WTC11 (cell line): ENCODE measurements at regions not wholly inside any gene's neighbourhood (a gene's known extent, or its start where the extent isn't known, plus 50 kb on each side); places are given as distances from the start of the nearest gene placed in this dataset.
A peak's percentile ranks its signal among the peaks of the same experiment; 100 is the strongest.

Experiments used
- ATAC-seq: fragments of 200-7000 bp; cut with Tn5 transposase; 2 replicates; pipeline ENCODE4 v1.10.0; 2021; ENCODE audit warnings: mild to moderate bottlenecking, moderate library complexity
- CTCF ChIA-PET: fragments of 300-600 bp; sonication (Branson Sonifier 250); formaldehyde crosslinking; loops from one replicate; lab custom pipeline; 2021; ENCODE audit warnings: antibody characterized with exemption; lab: Charles Lee
- POLR2A ChIA-PET: fragments of 350-600 bp; sonication (Branson Sonifier 250); formaldehyde crosslinking; loops from one replicate; lab custom pipeline; 2021; ENCODE audit warnings: antibody characterized with exemption; lab: Charles Lee
- DNase-seq: peaks from one replicate; pipeline ENCODE4 v3.0.0; 2021; ENCODE audit warnings: low spot score
- H3K27ac Mint-ChIP-seq: 2 replicates; pipeline ENCODE4 v1.8.0; 2021; ENCODE audit warnings: mixed read lengths
- H3K27me3 Mint-ChIP-seq: 2 replicates; pipeline ENCODE4 v1.8.0; 2021; ENCODE audit warnings: low read depth, mild to moderate bottlenecking, moderate library complexity, mixed read lengths
- H3K36me3 Mint-ChIP-seq: 2 replicates; pipeline ENCODE4 v1.8.0; 2021; ENCODE audit warnings: mixed read lengths
- H3K4me1 Mint-ChIP-seq: 2 replicates; pipeline ENCODE4 v1.8.0; 2022; ENCODE audit warnings: mixed read lengths
- H3K4me3 Mint-ChIP-seq: 2 replicates; pipeline ENCODE4 v1.8.0; 2021; ENCODE audit warnings: mild to moderate bottlenecking, moderate library complexity, mixed read lengths
- H3K9me3 Mint-ChIP-seq: 2 replicates; pipeline ENCODE4 v1.8.0; 2021; ENCODE audit warnings: mixed read lengths
- AFF4 ChIP-seq: sonication (generic); formaldehyde crosslinking; IDR thresholded peaks from 2 replicates; pipeline ENCODE4 v1.8.1; 2023; ENCODE audit warnings: mild to moderate bottlenecking, missing genetic modification reagents, borderline replicate concordance
- ATF1 ChIP-seq: sonication (generic); formaldehyde crosslinking; IDR thresholded peaks from 2 replicates; pipeline ENCODE4 v1.8.1; 2023; ENCODE audit warnings: mild to moderate bottlenecking, moderate library complexity, missing genetic modification reagents
- ATF2 ChIP-seq: sonication (generic); formaldehyde crosslinking; IDR thresholded peaks from 2 replicates; pipeline ENCODE4 v1.8.1; 2022; ENCODE audit warnings: low read depth, missing genetic modification reagents, borderline replicate concordance
- ETV6 ChIP-seq: sonication (generic); formaldehyde crosslinking; IDR thresholded peaks from 2 replicates; pipeline ENCODE4 v1.8.1; 2022; ENCODE audit warnings: mild to moderate bottlenecking, missing genetic modification reagents
- FOXJ3 ChIP-seq: sonication (generic); formaldehyde crosslinking; IDR thresholded peaks from 2 replicates; pipeline ENCODE4 v1.9.0; 2021; ENCODE audit warnings: missing genetic modification reagents, mild to moderate bottlenecking, borderline replicate concordance
- GABPB1 ChIP-seq: sonication (generic); formaldehyde crosslinking; IDR thresholded peaks from 2 replicates; pipeline ENCODE4 v1.8.1; 2023; ENCODE audit warnings: mild to moderate bottlenecking, missing genetic modification reagents
- HMGA2 ChIP-seq: fragments of 250-450 bp; sonication (Bioruptor Pico); IDR thresholded peaks from 2 replicates; pipeline ENCODE4 v1.4.0; 2021; ENCODE audit warnings: mild to moderate bottlenecking, moderate library complexity
- JAZF1 ChIP-seq: fragments of 250-450 bp; sonication (Bioruptor Pico); IDR thresholded peaks from 2 replicates; pipeline ENCODE4 v1.9.0; 2021; ENCODE audit warnings: moderate library complexity, mild to moderate bottlenecking, inconsistent platforms
- NR1H2 ChIP-seq: sonication (generic); formaldehyde crosslinking; IDR thresholded peaks from 2 replicates; pipeline ENCODE4 v1.9.0; 2021; ENCODE audit warnings: mild to moderate bottlenecking, moderate library complexity, missing genetic modification reagents
- PRRX2 ChIP-seq: fragments of 250-450 bp; sonication (Bioruptor Pico); IDR thresholded peaks from 2 replicates; pipeline ENCODE4 v1.8.0; 2021; ENCODE audit warnings: mild to moderate bottlenecking
- STAT6 ChIP-seq: sonication (generic); formaldehyde crosslinking; conservative IDR thresholded peaks from 2 replicates; pipeline ENCODE4 v1.8.1; 2023; ENCODE audit warnings: mild to moderate bottlenecking, low read depth, missing genetic modification reagents, moderate library complexity
- TEAD1 ChIP-seq: sonication (generic); formaldehyde crosslinking; IDR thresholded peaks from 2 replicates; pipeline ENCODE4 v1.8.0; 2022; ENCODE audit warnings: mild to moderate bottlenecking, missing genetic modification reagents
- USF1 ChIP-seq: sonication (generic); formaldehyde crosslinking; IDR thresholded peaks from 2 replicates; pipeline ENCODE4 v1.8.0; 2022; ENCODE audit warnings: mild to moderate bottlenecking, missing genetic modification reagents
- USF2 ChIP-seq: sonication (generic); formaldehyde crosslinking; IDR thresholded peaks from 2 replicates; pipeline ENCODE4 v1.8.1; 2023; ENCODE audit warnings: mild to moderate bottlenecking, missing genetic modification reagents, moderate library complexity
- ZBTB21 ChIP-seq: sonication (generic); formaldehyde crosslinking; IDR thresholded peaks from 2 replicates; pipeline ENCODE4 v1.8.1; 2023; ENCODE audit warnings: mild to moderate bottlenecking, missing genetic modification reagents, borderline replicate concordance
- ZNF416 ChIP-seq: fragments of 250-450 bp; sonication (Bioruptor Pico); IDR thresholded peaks from 2 replicates; pipeline ENCODE4 v1.9.0; 2021; ENCODE audit warnings: mild to moderate bottlenecking, inconsistent platforms
- ZNF423 ChIP-seq: fragments of 250-450 bp; sonication (Bioruptor Pico); IDR thresholded peaks from 2 replicates; pipeline ENCODE4 v2.1.2; 2022; ENCODE audit warnings: mild to moderate bottlenecking, moderate library complexity
- ZNF425 ChIP-seq: fragments of 250-450 bp; sonication (Bioruptor Pico); conservative IDR thresholded peaks from 2 replicates; pipeline ENCODE4 v1.9.0; 2021; ENCODE audit warnings: mild to moderate bottlenecking
- TF ChIP-seq, protein P1 (sequence below): sonication (generic); formaldehyde crosslinking; IDR thresholded peaks from 2 replicates; pipeline ENCODE4 v1.8.0; 2022; ENCODE audit warnings: mild to moderate bottlenecking, missing genetic modification reagents
- TF ChIP-seq, protein P2 (sequence below): fragments of 250-450 bp; sonication (Bioruptor Pico); IDR thresholded peaks from 2 replicates; pipeline ENCODE4 v1.9.0; 2021; ENCODE audit warnings: mild to moderate bottlenecking
- TF ChIP-seq, protein P3 (sequence below): sonication (generic); formaldehyde crosslinking; IDR thresholded peaks from 2 replicates; pipeline ENCODE4 v1.8.1; 2022; ENCODE audit warnings: mild to moderate bottlenecking, moderate library complexity, missing genetic modification reagents

DNA sequence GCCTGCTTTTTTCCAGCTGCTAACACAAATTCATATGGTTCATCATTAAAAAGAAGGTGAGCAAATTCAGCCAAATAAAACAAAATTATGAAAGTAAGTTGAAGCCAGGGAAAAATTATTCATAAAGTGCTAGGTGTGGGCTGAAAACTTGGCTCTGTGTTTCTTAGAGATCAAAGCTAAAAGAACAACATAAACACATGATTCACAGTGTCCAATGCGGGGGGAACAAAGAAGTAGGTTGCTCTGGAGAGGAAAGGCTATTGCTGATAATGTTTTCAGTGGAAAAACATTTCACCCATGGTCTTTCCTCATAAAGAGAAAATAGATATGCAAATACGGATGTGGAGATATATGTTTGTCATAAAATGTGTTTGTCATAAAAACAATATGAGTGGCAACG is 1691.5 kb upstream of the SLC10A2 start:
- ATAC-seq (no peak), DNase-seq (no peak)
- no peaks in the 10 kb centered on the region for H3K36me3 Mint-ChIP-seq
- ChIA-PET POLR2A (no interaction called here), CTCF (no interaction called here)
- TF ChIP-seq ZNF423 (CRISPR knock-in tag), result no peak
- no peak for TF ChIP-seq ZBTB21 (CRISPR knock-in tag)
- TF ChIP-seq USF1 (CRISPR knock-in tag), result no peak
- no peak for TF ChIP-seq ETV6
- TF ChIP-seq HMGA2 (CRISPR knock-in tag), result no peak
- H3K27me3 Mint-ChIP-seq, result no peaks in the 10 kb centered on the region
- H3K9me3 Mint-ChIP-seq, result 0 out of 2 replicates have a peak, but pooled peaks cover 3% of the 10 kb centered on the region
- H3K27ac Mint-ChIP-seq, result no peak overlapping the region
- no peak overlapping the region for H3K4me3 Mint-ChIP-seq
- H3K4me1 Mint-ChIP-seq, result no peaks in the 10 kb centered on the region

DNA sequence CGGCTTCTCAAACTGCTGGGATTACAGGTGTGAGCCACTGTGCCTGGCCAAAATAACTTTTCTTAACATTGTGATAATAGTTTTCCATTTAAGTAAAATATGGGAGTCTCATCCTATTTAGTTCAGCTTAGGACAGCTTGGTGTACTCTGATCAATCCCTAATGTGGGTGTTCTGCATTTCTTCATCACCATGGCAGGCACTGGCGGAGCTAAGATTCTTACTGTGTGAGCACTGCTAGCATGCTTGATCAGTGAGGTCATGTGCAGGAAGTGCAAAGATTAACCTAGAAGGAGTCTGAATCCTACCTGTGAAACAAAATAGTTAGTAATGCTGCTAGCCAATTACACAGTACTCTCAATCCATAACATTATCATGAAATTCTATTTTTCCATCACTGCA is 1684.2 kb upstream of the SLC10A2 start:
- Mint-ChIP-seq H3K27ac (no peak overlapping the region), H3K9me3 (peaks cover 3% of the 10 kb centered on the region; the same call in 1 of the 2 replicates), H3K36me3 (no peaks in the 10 kb centered on the region), H3K4me1 (no peaks in the 10 kb centered on the region), H3K4me3 (no peak overlapping the region), H3K27me3 (no peaks in the 10 kb centered on the region)
- peak; percentile 24 for ATAC-seq
- no peak for DNase-seq
- ChIA-PET POLR2A (no interaction called here), CTCF (no interaction called here)
- TF ChIP-seq STAT6 (CRISPR knock-in tag) (no peak), PRRX2 (CRISPR knock-in tag) (no peak), AFF4 (CRISPR knock-in tag) (no peak), FOXJ3 (CRISPR knock-in tag) (no peak), ATF2 (CRISPR knock-in tag) (no peak), ZNF425 (CRISPR knock-in tag) (no peak), GABPB1 (CRISPR knock-in tag) (no peak), JAZF1 (CRISPR knock-in tag) (no peak), ATF1 (CRISPR knock-in tag) (no peak), ZNF416 (CRISPR knock-in tag) (no peak), USF2 (CRISPR knock-in tag) (no peak), HMGA2 (CRISPR knock-in tag) (no peak), NR1H2 (CRISPR knock-in tag) (no peak), TEAD1 (no peak)
- TF ChIP-seq, protein P1, sequence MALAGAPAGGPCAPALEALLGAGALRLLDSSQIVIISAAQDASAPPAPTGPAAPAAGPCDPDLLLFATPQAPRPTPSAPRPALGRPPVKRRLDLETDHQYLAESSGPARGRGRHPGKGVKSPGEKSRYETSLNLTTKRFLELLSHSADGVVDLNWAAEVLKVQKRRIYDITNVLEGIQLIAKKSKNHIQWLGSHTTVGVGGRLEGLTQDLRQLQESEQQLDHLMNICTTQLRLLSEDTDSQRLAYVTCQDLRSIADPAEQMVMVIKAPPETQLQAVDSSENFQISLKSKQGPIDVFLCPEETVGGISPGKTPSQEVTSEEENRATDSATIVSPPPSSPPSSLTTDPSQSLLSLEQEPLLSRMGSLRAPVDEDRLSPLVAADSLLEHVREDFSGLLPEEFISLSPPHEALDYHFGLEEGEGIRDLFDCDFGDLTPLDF (CRISPR knock-in tag), result no peak
- TF ChIP-seq, protein P2, sequence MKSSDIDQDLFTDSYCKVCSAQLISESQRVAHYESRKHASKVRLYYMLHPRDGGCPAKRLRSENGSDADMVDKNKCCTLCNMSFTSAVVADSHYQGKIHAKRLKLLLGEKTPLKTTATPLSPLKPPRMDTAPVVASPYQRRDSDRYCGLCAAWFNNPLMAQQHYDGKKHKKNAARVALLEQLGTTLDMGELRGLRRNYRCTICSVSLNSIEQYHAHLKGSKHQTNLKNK (CRISPR knock-in tag), result no peak
- TF ChIP-seq, protein P3, sequence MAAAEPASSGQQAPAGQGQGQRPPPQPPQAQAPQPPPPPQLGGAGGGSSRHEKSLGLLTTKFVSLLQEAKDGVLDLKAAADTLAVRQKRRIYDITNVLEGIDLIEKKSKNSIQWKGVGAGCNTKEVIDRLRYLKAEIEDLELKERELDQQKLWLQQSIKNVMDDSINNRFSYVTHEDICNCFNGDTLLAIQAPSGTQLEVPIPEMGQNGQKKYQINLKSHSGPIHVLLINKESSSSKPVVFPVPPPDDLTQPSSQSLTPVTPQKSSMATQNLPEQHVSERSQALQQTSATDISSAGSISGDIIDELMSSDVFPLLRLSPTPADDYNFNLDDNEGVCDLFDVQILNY (CRISPR knock-in tag), result no peak
